K562 (cell line): ENCODE measurements at regions not wholly inside any gene's neighbourhood (a gene's known extent, or its start where the extent isn't known, plus 50 kb on each side); places are given as distances from the start of the nearest gene placed in this dataset.

Experiments
- CBX1 ChIP-seq: sonication (generic); IDR thresholded peaks from 2 replicates; pipeline ENCODE4 v1.6.1; 2016; ENCODE audit warnings: antibody characterized with exemption, low read depth, mild to moderate bottlenecking
- ELF2 ChIP-seq: fragments of 250-450 bp; sonication (Bioruptor Pico); IDR thresholded peaks from 2 replicates; pipeline ENCODE4 v1.5.0; 2021; ENCODE audit warnings: mild to moderate bottlenecking
- FOXA3 ChIP-seq, 2 experiments: fragments of 450-650 bp in 1 of 2; sonication (generic) in 1 of 2; formaldehyde crosslinking; IDR thresholded peaks in 1 of 2; conservative IDR thresholded peaks in 1 of 2; 2 replicates each; pipeline versions ENCODE4 v1.4.0 to v1.8.0; 2020 to 2022; ENCODE audit warnings: mild to moderate bottlenecking in 2 of 2, missing genetic modification reagents in 1 of 2
- HSF4 ChIP-seq: fragments of 250-450 bp; sonication (Bioruptor Pico); IDR thresholded peaks from 2 replicates; pipeline ENCODE4 v2.1.2; 2022; ENCODE audit warnings: mild to moderate bottlenecking, moderate library complexity, borderline replicate concordance
- LCOR ChIP-seq: sonication (generic); formaldehyde crosslinking; IDR thresholded peaks from 2 replicates; pipeline ENCODE4 v1.8.0; 2022; ENCODE audit warnings: mild to moderate bottlenecking, missing genetic modification reagents
- RAD21 ChIP-seq, 2 experiments: fragments of 250-450 bp in 1 of 2; fragments of 450-650 bp in 1 of 2; sonication (Bioruptor Pico) in 1 of 2; formaldehyde crosslinking in 1 of 2; IDR thresholded peaks in 1 of 2; conservative IDR thresholded peaks in 1 of 2; 2 replicates each; pipeline versions ENCODE4 v1.4.0 to v1.8.0; 2020 to 2022; ENCODE audit warnings: mild to moderate bottlenecking in 2 of 2, moderate library complexity in 1 of 2
- SMC3 ChIP-seq: conservative IDR thresholded peaks from 2 replicates; pipeline ENCODE4 v1.6.1; 2011; ENCODE audit warnings: low read depth, low read length, improper control_type of control experiment; ENCODE audit not compliant: insufficient read depth
- SUPT5H ChIP-seq: fragments of 450-650 bp; IDR thresholded peaks from 2 replicates; pipeline ENCODE4 v1.6.1; 2016
- ZNF445 ChIP-seq: fragments of 250-450 bp; sonication (Bioruptor Pico); IDR thresholded peaks from 2 replicates; pipeline ENCODE4 v1.4.0; 2020; ENCODE audit warnings: low read depth, mild to moderate bottlenecking, moderate library complexity
- ZNF75A ChIP-seq: fragments of 450-650 bp; formaldehyde crosslinking; IDR thresholded peaks from 2 replicates; pipeline ENCODE4 v1.4.0; 2020; ENCODE audit warnings: mild to moderate bottlenecking
- TF ChIP-seq, protein P1 (sequence below): sonication (generic); formaldehyde crosslinking; IDR thresholded peaks from 2 replicates; pipeline ENCODE4 v1.8.1; 2023; ENCODE audit warnings: mild to moderate bottlenecking, missing genetic modification reagents
- TF ChIP-seq, protein P2 (sequence below): sonication (generic); formaldehyde crosslinking; IDR thresholded peaks from 2 replicates; pipeline ENCODE4 v1.8.0; 2022; ENCODE audit warnings: missing genetic modification reagents, mild to moderate bottlenecking, moderate library complexity, borderline replicate concordance
- TF ChIP-seq, protein P3 (sequence below), 3 experiments: IDR thresholded peaks in 2 of 3; conservative IDR thresholded peaks in 1 of 3; 2 replicates each; pipeline ENCODE4 v1.5.1; 2011 to 2012; ENCODE audit warnings: low read length in 3 of 3, mild to moderate bottlenecking in 3 of 3, control low read depth in 2 of 3, improper control_type of control experiment in 1 of 3, inconsistent platforms in 1 of 3, low read depth in 1 of 3, mixed read lengths in 1 of 3, moderate library complexity in 1 of 3; ENCODE audit not compliant: insufficient read depth in 2 of 3
- TF ChIP-seq, protein P4 (sequence below): fragments of 450-650 bp; conservative IDR thresholded peaks from 2 replicates; pipeline ENCODE4 v1.6.1; 2016; ENCODE audit warnings: missing genetic modification characterization, low read depth, mild to moderate bottlenecking, control low read depth, missing compliant biosample characterization

GRCh38 chr20:52312132-52312729 lies 120.7 kb upstream of the ZFP64 start (continued):
- TF ChIP-seq SMC3: 0 out of 2 replicates have a peak, but pooled peaks have one; percentile 35
- TF ChIP-seq LCOR (CRISPR knock-in tag): no peak
- TF ChIP-seq HSF4 (CRISPR knock-in tag): no peak
- TF ChIP-seq ZNF445 (CRISPR knock-in tag): no peak
- TF ChIP-seq ELF2 (CRISPR knock-in tag): no peak
- TF ChIP-seq ZNF75A (CRISPR knock-in tag): no peak
- no peak for TF ChIP-seq SUPT5H
- TF ChIP-seq, protein P1, sequence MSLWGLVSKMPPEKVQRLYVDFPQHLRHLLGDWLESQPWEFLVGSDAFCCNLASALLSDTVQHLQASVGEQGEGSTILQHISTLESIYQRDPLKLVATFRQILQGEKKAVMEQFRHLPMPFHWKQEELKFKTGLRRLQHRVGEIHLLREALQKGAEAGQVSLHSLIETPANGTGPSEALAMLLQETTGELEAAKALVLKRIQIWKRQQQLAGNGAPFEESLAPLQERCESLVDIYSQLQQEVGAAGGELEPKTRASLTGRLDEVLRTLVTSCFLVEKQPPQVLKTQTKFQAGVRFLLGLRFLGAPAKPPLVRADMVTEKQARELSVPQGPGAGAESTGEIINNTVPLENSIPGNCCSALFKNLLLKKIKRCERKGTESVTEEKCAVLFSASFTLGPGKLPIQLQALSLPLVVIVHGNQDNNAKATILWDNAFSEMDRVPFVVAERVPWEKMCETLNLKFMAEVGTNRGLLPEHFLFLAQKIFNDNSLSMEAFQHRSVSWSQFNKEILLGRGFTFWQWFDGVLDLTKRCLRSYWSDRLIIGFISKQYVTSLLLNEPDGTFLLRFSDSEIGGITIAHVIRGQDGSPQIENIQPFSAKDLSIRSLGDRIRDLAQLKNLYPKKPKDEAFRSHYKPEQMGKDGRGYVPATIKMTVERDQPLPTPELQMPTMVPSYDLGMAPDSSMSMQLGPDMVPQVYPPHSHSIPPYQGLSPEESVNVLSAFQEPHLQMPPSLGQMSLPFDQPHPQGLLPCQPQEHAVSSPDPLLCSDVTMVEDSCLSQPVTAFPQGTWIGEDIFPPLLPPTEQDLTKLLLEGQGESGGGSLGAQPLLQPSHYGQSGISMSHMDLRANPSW (CRISPR knock-in tag): no peak
- no peak for TF ChIP-seq CBX1
- TF ChIP-seq FOXA3 (CRISPR knock-in tag; conservative IDR thresholded peaks at IDR 0.05 in 1 of 2, IDR thresholded peaks at IDR 0.05 in 1 of 2): no peak
- TF ChIP-seq, protein P2, sequence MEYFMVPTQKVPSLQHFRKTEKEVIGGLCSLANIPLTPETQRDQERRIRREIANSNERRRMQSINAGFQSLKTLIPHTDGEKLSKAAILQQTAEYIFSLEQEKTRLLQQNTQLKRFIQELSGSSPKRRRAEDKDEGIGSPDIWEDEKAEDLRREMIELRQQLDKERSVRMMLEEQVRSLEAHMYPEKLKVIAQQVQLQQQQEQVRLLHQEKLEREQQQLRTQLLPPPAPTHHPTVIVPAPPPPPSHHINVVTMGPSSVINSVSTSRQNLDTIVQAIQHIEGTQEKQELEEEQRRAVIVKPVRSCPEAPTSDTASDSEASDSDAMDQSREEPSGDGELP (CRISPR knock-in tag): no peak
- TF ChIP-seq RAD21 (CRISPR knock-in tag; conservative IDR thresholded peaks at IDR 0.05 in 1 of 2, IDR thresholded peaks at IDR 0.05 in 1 of 2): peak; percentile 68 to 69
- TF ChIP-seq, protein P3, sequence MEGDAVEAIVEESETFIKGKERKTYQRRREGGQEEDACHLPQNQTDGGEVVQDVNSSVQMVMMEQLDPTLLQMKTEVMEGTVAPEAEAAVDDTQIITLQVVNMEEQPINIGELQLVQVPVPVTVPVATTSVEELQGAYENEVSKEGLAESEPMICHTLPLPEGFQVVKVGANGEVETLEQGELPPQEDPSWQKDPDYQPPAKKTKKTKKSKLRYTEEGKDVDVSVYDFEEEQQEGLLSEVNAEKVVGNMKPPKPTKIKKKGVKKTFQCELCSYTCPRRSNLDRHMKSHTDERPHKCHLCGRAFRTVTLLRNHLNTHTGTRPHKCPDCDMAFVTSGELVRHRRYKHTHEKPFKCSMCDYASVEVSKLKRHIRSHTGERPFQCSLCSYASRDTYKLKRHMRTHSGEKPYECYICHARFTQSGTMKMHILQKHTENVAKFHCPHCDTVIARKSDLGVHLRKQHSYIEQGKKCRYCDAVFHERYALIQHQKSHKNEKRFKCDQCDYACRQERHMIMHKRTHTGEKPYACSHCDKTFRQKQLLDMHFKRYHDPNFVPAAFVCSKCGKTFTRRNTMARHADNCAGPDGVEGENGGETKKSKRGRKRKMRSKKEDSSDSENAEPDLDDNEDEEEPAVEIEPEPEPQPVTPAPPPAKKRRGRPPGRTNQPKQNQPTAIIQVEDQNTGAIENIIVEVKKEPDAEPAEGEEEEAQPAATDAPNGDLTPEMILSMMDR (IDR thresholded peaks at IDR 0.05 in 2 of 3, conservative IDR thresholded peaks at IDR 0.05 in 1 of 3; ENCODE audit: insufficient read depth in 2 of 3, low read depth in 1 of 3, low read length in 3 of 3): peak; percentile 63 to 69 (median 69)
- TF ChIP-seq, protein P4, sequence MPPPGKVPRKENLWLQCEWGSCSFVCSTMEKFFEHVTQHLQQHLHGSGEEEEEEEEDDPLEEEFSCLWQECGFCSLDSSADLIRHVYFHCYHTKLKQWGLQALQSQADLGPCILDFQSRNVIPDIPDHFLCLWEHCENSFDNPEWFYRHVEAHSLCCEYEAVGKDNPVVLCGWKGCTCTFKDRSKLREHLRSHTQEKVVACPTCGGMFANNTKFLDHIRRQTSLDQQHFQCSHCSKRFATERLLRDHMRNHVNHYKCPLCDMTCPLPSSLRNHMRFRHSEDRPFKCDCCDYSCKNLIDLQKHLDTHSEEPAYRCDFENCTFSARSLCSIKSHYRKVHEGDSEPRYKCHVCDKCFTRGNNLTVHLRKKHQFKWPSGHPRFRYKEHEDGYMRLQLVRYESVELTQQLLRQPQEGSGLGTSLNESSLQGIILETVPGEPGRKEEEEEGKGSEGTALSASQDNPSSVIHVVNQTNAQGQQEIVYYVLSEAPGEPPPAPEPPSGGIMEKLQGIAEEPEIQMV (tag): no peak
